Gastrocnemius medialis (tissue), 4 donors: ENCODE measurements at regions not wholly inside any gene's neighbourhood (a gene's known extent, or its start where the extent isn't known, plus 50 kb on each side); places are given as distances from the start of the nearest gene placed in this dataset.

Experiments
- POLR2A ChIP-seq, 2 donors: fragments of 450-650 bp; IDR thresholded peaks; one replicate each; pipeline ENCODE4 v1.6.1; 2017; ENCODE audit warnings: antibody characterized with exemption in 2 of 2, mild to moderate bottlenecking in 2 of 2, moderate library complexity in 2 of 2
- TF ChIP-seq, protein P1 (sequence below), 5 experiments: fragments of 450-650 bp in 3 of 5; fragments of 200-600 bp in 2 of 5; sonication (generic) in 2 of 5; IDR thresholded peaks in 4 of 5; conservative IDR thresholded peaks in 1 of 5; 1 replicate in 4 of 5; 2 replicates in 1 of 5; pipeline ENCODE4 v1.5.1; 2016 to 2019; ENCODE audit warnings: antibody characterized with exemption in 5 of 5, mild to moderate bottlenecking in 3 of 5, moderate library complexity in 3 of 5

GRCh38 chr4:186360551-186360950 lies 94.6 kb downstream of the F11 start:
- no peak for TF ChIP-seq POLR2A (IDR thresholded peaks at IDR 0.05)
- TF ChIP-seq, protein P1, sequence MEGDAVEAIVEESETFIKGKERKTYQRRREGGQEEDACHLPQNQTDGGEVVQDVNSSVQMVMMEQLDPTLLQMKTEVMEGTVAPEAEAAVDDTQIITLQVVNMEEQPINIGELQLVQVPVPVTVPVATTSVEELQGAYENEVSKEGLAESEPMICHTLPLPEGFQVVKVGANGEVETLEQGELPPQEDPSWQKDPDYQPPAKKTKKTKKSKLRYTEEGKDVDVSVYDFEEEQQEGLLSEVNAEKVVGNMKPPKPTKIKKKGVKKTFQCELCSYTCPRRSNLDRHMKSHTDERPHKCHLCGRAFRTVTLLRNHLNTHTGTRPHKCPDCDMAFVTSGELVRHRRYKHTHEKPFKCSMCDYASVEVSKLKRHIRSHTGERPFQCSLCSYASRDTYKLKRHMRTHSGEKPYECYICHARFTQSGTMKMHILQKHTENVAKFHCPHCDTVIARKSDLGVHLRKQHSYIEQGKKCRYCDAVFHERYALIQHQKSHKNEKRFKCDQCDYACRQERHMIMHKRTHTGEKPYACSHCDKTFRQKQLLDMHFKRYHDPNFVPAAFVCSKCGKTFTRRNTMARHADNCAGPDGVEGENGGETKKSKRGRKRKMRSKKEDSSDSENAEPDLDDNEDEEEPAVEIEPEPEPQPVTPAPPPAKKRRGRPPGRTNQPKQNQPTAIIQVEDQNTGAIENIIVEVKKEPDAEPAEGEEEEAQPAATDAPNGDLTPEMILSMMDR (IDR thresholded peaks at IDR 0.05 in 4 of 5, conservative IDR thresholded peaks at IDR 0.05 in 1 of 5) = no peak
